ENCODE measurements at regions not wholly inside any gene's neighbourhood (a gene's known extent, or its start where the extent isn't known, plus 50 kb on each side); places are given as distances from the start of the nearest gene placed in this dataset.
"Not testable (repeated sequence)": the region's sequence is repeated elsewhere in the genome, so short reads cannot be mapped to it uniquely, and the experiment has no call there.

GRCh38 chr7:52569151-52569550, 466.3 kb upstream of the POM121L12 start:
- no peaks in the 10 kb centered on the region for H3K4me1 ChIP-seq (replicated peaks)
- no peaks in the 10 kb centered on the region for H3K36me3 ChIP-seq
- 88% methylated on average over 3 of the region's 3 CpGs for WGBS
- H3K27ac ChIP-seq, result no peak overlapping the region
- H3K9me3 ChIP-seq, result no peaks in the 10 kb centered on the region
- intact Hi-C loops (cut with DNase I), result no loop called here
- no peak overlapping the region for H3K4me3 ChIP-seq
- TF ChIP-seq POLR2AphosphoS5 (IDR thresholded peaks at IDR 0.05) (no peak), CTCF (IDR thresholded peaks at IDR 0.05) (no peak), POLR2A (IDR thresholded peaks at IDR 0.05) (no peak)
- no peaks in the 10 kb centered on the region for H3K27me3 ChIP-seq (replicated peaks; ENCODE audit: insufficient read depth)
- DNase-seq (ENCODE audit: low spot score), result no peak

GRCh38 chr7:52565974-52566373, 469.5 kb upstream of the POM121L12 start:
- no peaks in the 10 kb centered on the region for H3K36me3 ChIP-seq
- intact Hi-C loops (cut with DNase I), result no loop called here
- TF ChIP-seq CTCF (IDR thresholded peaks at IDR 0.05), result no peak
- TF ChIP-seq POLR2A (IDR thresholded peaks at IDR 0.05), result no peak
- no peak for TF ChIP-seq POLR2AphosphoS5 (IDR thresholded peaks at IDR 0.05)
- no peak for DNase-seq (ENCODE audit: low spot score)
- H3K27ac ChIP-seq, result no peak overlapping the region
- no peak overlapping the region for H3K4me3 ChIP-seq
- no peaks in the 10 kb centered on the region for H3K9me3 ChIP-seq
- no peaks in the 10 kb centered on the region for H3K27me3 ChIP-seq (replicated peaks; ENCODE audit: insufficient read depth)
- WGBS, result 53% methylated on average over 5 of the region's 5 CpGs
- no peaks in the 10 kb centered on the region for H3K4me1 ChIP-seq (replicated peaks)

GRCh38 chr7:52555805-52556204, 479.6 kb upstream of the POM121L12 start:
- intact Hi-C loops (cut with DNase I), result no loop called here
- Histone ChIP-seq H3K36me3 (no peaks in the 10 kb centered on the region), H3K4me3 (no peak overlapping the region), H3K9me3 (no peaks in the 10 kb centered on the region), H3K27me3 (replicated peaks; ENCODE audit: insufficient read depth) (no peaks in the 10 kb centered on the region), H3K4me1 (replicated peaks) (no peaks in the 10 kb centered on the region), H3K27ac (no peak overlapping the region)
- TF ChIP-seq CTCF (IDR thresholded peaks at IDR 0.05) (no peak), POLR2A (IDR thresholded peaks at IDR 0.05) (no peak), POLR2AphosphoS5 (IDR thresholded peaks at IDR 0.05) (no peak)
- WGBS, result 87% methylated on average over 4 of the region's 4 CpGs
- DNase-seq (ENCODE audit: low spot score), result no peak

GRCh38 chr7:52547308-52547910, 488.0 kb upstream of the POM121L12 start:
- Histone ChIP-seq H3K27me3 (replicated peaks; ENCODE audit: insufficient read depth) (no peaks in the 10 kb centered on the region), H3K4me1 (replicated peaks) (no peaks in the 10 kb centered on the region), H3K27ac (no peak overlapping the region), H3K4me3 (no peak overlapping the region), H3K36me3 (no peaks in the 10 kb centered on the region), H3K9me3 (no peaks in the 10 kb centered on the region)
- TF ChIP-seq POLR2A (IDR thresholded peaks at IDR 0.05), result no peak
- no peak for TF ChIP-seq CTCF (IDR thresholded peaks at IDR 0.05)
- TF ChIP-seq POLR2AphosphoS5 (IDR thresholded peaks at IDR 0.05), result no peak
- intact Hi-C loops (cut with DNase I), result no loop called here
- DNase-seq (ENCODE audit: low spot score), result no peak
- 70% methylated on average over 8 of the region's 8 CpGs for WGBS

GRCh38 chr7:52541198-52541765, 494.2 kb upstream of the POM121L12 start:
- intact Hi-C loops (cut with DNase I); H3K27me3 ChIP-seq (replicated peaks; ENCODE audit: insufficient read depth); DNase-seq (ENCODE audit: low spot score); H3K9me3 ChIP-seq; H3K36me3 ChIP-seq; H3K4me3 ChIP-seq; H3K27ac ChIP-seq; H3K4me1 ChIP-seq (replicated peaks): not testable (repeated sequence)
- 40% methylated on average over 5 of the region's 5 CpGs for WGBS
